ENCODE measurements at regions not wholly inside any gene's neighbourhood (a gene's known extent, or its start where the extent isn't known, plus 50 kb on each side); places are given as distances from the start of the nearest gene placed in this dataset.

GRCh38 chr6:11876934-11877433, 98.4 kb upstream of the ADTRP start:
- intact Hi-C loops (cut with DNase I): loop anchor here in 1 of 10 donors (5.0 kb wide), 1 partner anchor 130 kb away; no protein-coding TSS in a partner anchor
- ATAC-seq: no peak

GRCh38 chr6:11875325-11876109, 96.9 kb upstream of the ADTRP start:
- Histone ChIP-seq H3K36me3 (no peaks in the 10 kb centered on the region), H3K27me3 (no peaks in the 10 kb centered on the region), H3K4me1 (peaks cover 0 to 1% (median 0%) of the 10 kb centered on the region in 9 donors), H3K4me3 (no peak overlapping the region), H3K27ac (peak overlapping the region in 1 of 10 donors; percentile 37), H3K9me3 (no peaks in the 10 kb centered on the region)
- TF ChIP-seq, protein P1, sequence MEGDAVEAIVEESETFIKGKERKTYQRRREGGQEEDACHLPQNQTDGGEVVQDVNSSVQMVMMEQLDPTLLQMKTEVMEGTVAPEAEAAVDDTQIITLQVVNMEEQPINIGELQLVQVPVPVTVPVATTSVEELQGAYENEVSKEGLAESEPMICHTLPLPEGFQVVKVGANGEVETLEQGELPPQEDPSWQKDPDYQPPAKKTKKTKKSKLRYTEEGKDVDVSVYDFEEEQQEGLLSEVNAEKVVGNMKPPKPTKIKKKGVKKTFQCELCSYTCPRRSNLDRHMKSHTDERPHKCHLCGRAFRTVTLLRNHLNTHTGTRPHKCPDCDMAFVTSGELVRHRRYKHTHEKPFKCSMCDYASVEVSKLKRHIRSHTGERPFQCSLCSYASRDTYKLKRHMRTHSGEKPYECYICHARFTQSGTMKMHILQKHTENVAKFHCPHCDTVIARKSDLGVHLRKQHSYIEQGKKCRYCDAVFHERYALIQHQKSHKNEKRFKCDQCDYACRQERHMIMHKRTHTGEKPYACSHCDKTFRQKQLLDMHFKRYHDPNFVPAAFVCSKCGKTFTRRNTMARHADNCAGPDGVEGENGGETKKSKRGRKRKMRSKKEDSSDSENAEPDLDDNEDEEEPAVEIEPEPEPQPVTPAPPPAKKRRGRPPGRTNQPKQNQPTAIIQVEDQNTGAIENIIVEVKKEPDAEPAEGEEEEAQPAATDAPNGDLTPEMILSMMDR (IDR thresholded peaks at IDR 0.05): no peak
- ATAC-seq: peak in 1 of 8 donors; percentile 73
- 80% methylated on average over 9 of the region's 9 CpGs for WGBS, 2 donors
- no peak for DNase-seq
- intact Hi-C loops (cut with DNase I): loop anchor here in 1 of 10 donors (5.0 kb wide), 1 partner anchor 132 kb away; no protein-coding TSS in a partner anchor

More at GRCh38 chr6:11876934-11877433, 98.4 kb upstream of the ADTRP start:
- H3K36me3 ChIP-seq: no peaks in the 10 kb centered on the region
- WGBS, 2 donors: 92 to 94% methylated on average over 10 of the region's 10 CpGs
- no peak overlapping the region for H3K4me3 ChIP-seq
- no peaks in the 10 kb centered on the region for H3K9me3 ChIP-seq
- no peak for DNase-seq
- no peaks in the 10 kb centered on the region for H3K4me1 ChIP-seq
- H3K27me3 ChIP-seq: no peaks in the 10 kb centered on the region
- H3K27ac ChIP-seq: no peak overlapping the region
- TF ChIP-seq, protein P1 (IDR thresholded peaks at IDR 0.05): no peak

- no peak overlapping the region for H3K4me3 ChIP-seq
- peaks cover 0 to 11% (median 8%) of the 10 kb centered on the region in 9 donors for H3K4me1 ChIP-seq
- WGBS, 2 donors: 35 to 39% methylated on average over 8 of the region's 8 CpGs
- DNase-seq (peak; percentile 31 to 48), ATAC-seq (peak; percentile 63 to 92 (median 81))
- H3K27ac ChIP-seq: peak overlapping the region in 7 of 10 donors; percentile 4 to 55 (median 32)
- intact Hi-C loops (cut with DNase I): no loop called here
- H3K36me3 ChIP-seq: no peaks in the 10 kb centered on the region
- TF ChIP-seq, protein P1 (IDR thresholded peaks at IDR 0.05): no peak
- H3K9me3 ChIP-seq: no peaks in the 10 kb centered on the region
- no peaks in the 10 kb centered on the region for H3K27me3 ChIP-seq
These were observed 91.2 kb upstream of the ADTRP start for GRCh38 chr6:11869672-11870340.

- no peak overlapping the region for H3K4me3 ChIP-seq
- TF ChIP-seq, protein P1 (IDR thresholded peaks at IDR 0.05): no peak
- 77 to 85% methylated on average over 6 of the region's 6 CpGs for WGBS, 2 donors
These were observed 89.8 kb upstream of the ADTRP start for GRCh38 chr6:11868392-11868791.

More at GRCh38 chr6:11868392-11868791, 89.8 kb upstream of the ADTRP start:
- DNase-seq (no peak), ATAC-seq (no peak)
- intact Hi-C loops (cut with DNase I): no loop called here
- Histone ChIP-seq H3K27ac (no peak overlapping the region), H3K4me1 (peaks cover 0 to 11% (median 8%) of the 10 kb centered on the region in 9 donors), H3K36me3 (no peaks in the 10 kb centered on the region), H3K27me3 (no peaks in the 10 kb centered on the region), H3K9me3 (peaks cover 0 to 4% (median 0%) of the 10 kb centered on the region in 11 donors)

Data from heart right ventricle (tissue), 16 donors.